HUES48 (cell line): ENCODE measurements at regions not wholly inside any gene's neighbourhood (a gene's known extent, or its start where the extent isn't known, plus 50 kb on each side); places are given as distances from the start of the nearest gene placed in this dataset.
"Not testable (repeated sequence)": the region's sequence is repeated elsewhere in the genome, so short reads cannot be mapped to it uniquely, and the experiment has no call there.

Source experiments
- H3K27ac ChIP-seq: one replicate; pipeline ENCODE4 v1.7.0; 2013; ENCODE audit warnings: low read depth, low read length, inconsistent platforms
- H3K27me3 ChIP-seq: 2 replicates; pipeline ENCODE4 v1.6.1; 2013; ENCODE audit warnings: mild to moderate bottlenecking, low read length; ENCODE audit not compliant: control insufficient read depth, insufficient read depth
- H3K36me3 ChIP-seq: 2 replicates; pipeline ENCODE4 v1.6.1; 2013; ENCODE audit warnings: low read length; ENCODE audit not compliant: control insufficient read depth, insufficient read depth
- H3K4me1 ChIP-seq: 2 replicates; pipeline ENCODE4 v1.6.1; 2013; ENCODE audit warnings: mild to moderate bottlenecking, low read length; ENCODE audit not compliant: control insufficient read depth, insufficient read depth
- H3K4me3 ChIP-seq: 2 replicates; pipeline ENCODE4 v1.5.1; 2013; ENCODE audit warnings: mild to moderate bottlenecking, low read depth, low read length
- H3K9ac ChIP-seq: 2 replicates; pipeline ENCODE4 v1.6.1; 2013; ENCODE audit warnings: mild to moderate bottlenecking, low read depth, low read length, moderate library complexity
- H3K9me3 ChIP-seq: 2 replicates; pipeline ENCODE4 v1.6.1; 2013; ENCODE audit warnings: low read length; ENCODE audit not compliant: control insufficient read depth, insufficient read depth

- no peak overlapping the region for H3K9ac ChIP-seq
- H3K9me3 ChIP-seq = no peaks in the 10 kb centered on the region
- no peaks in the 10 kb centered on the region for H3K36me3 ChIP-seq
- no peak overlapping the region for H3K4me3 ChIP-seq
- no peaks in the 10 kb centered on the region for H3K4me1 ChIP-seq
- no peak overlapping the region for H3K27ac ChIP-seq
- H3K27me3 ChIP-seq = no peaks in the 10 kb centered on the region
Measured at GRCh38 chr3:3302964-3303363, 123.5 kb upstream of the CRBN start.

GRCh38 chr3:3301476-3301875 lies 122.0 kb upstream of the CRBN start:
- Histone ChIP-seq H3K27me3 (no peaks in the 10 kb centered on the region), H3K27ac (no peak overlapping the region), H3K9ac (no peak overlapping the region), H3K4me3 (no peak overlapping the region), H3K9me3 (no peaks in the 10 kb centered on the region), H3K36me3 (no peaks in the 10 kb centered on the region), H3K4me1 (no peaks in the 10 kb centered on the region)

- Histone ChIP-seq H3K9me3 (no peaks in the 10 kb centered on the region), H3K4me3 (no peak overlapping the region), H3K27me3 (no peaks in the 10 kb centered on the region), H3K4me1 (no peaks in the 10 kb centered on the region), H3K9ac (no peak overlapping the region), H3K36me3 (no peaks in the 10 kb centered on the region), H3K27ac (no peak overlapping the region)
Measured at GRCh38 chr3:3296979-3297381, 117.5 kb upstream of the CRBN start.

GRCh38 chr3:3295586-3295985 lies 116.1 kb upstream of the CRBN start:
- Histone ChIP-seq H3K4me3 (no peak overlapping the region), H3K27me3 (no peaks in the 10 kb centered on the region), H3K36me3 (no peaks in the 10 kb centered on the region), H3K4me1 (no peaks in the 10 kb centered on the region), H3K27ac (no peak overlapping the region), H3K9ac (no peak overlapping the region), H3K9me3 (no peaks in the 10 kb centered on the region)

- H3K27ac ChIP-seq, H3K27me3 ChIP-seq, H3K9ac ChIP-seq, H3K36me3 ChIP-seq, H3K4me1 ChIP-seq, H3K9me3 ChIP-seq, H3K4me3 ChIP-seq: not testable (repeated sequence)
Measured at GRCh38 chr3:3291756-3292283, 112.3 kb upstream of the CRBN start.

- H3K36me3 ChIP-seq = no peaks in the 10 kb centered on the region
Measured at GRCh38 chr3:3288255-3288654, 108.8 kb upstream of the CRBN start.

GRCh38 chr3:3286014-3286413 lies 106.5 kb upstream of the CRBN start:
- H3K9ac ChIP-seq = no peak overlapping the region
- H3K27ac ChIP-seq = no peak overlapping the region
- no peaks in the 10 kb centered on the region for H3K27me3 ChIP-seq
- no peaks in the 10 kb centered on the region for H3K36me3 ChIP-seq
- no peak overlapping the region for H3K4me3 ChIP-seq
- no peaks in the 10 kb centered on the region for H3K9me3 ChIP-seq
- peaks cover 5% of the 10 kb centered on the region for H3K4me1 ChIP-seq

More at GRCh38 chr3:3288255-3288654, 108.8 kb upstream of the CRBN start:
- no peak overlapping the region for H3K9ac ChIP-seq
- H3K9me3 ChIP-seq = no peaks in the 10 kb centered on the region
- H3K4me1 ChIP-seq = peaks cover 5% of the 10 kb centered on the region
- no peak overlapping the region for H3K27ac ChIP-seq
- H3K27me3 ChIP-seq = no peaks in the 10 kb centered on the region
- H3K4me3 ChIP-seq = no peak overlapping the region

GRCh38 chr3:3281024-3281423 lies 101.5 kb upstream of the CRBN start:
- Histone ChIP-seq H3K36me3 (no peaks in the 10 kb centered on the region), H3K4me1 (peaks cover 12% of the 10 kb centered on the region), H3K9ac (no peak overlapping the region), H3K27ac (no peak overlapping the region), H3K4me3 (no peak overlapping the region), H3K27me3 (no peaks in the 10 kb centered on the region), H3K9me3 (no peaks in the 10 kb centered on the region)

GRCh38 chr3:3280396-3280795 lies 100.9 kb upstream of the CRBN start:
- Histone ChIP-seq H3K36me3 (no peaks in the 10 kb centered on the region), H3K9ac (no peak overlapping the region), H3K4me1 (peaks cover 12% of the 10 kb centered on the region), H3K4me3 (no peak overlapping the region), H3K27ac (no peak overlapping the region), H3K27me3 (no peaks in the 10 kb centered on the region), H3K9me3 (no peaks in the 10 kb centered on the region)

GRCh38 chr3:3278073-3278472 lies 98.6 kb upstream of the CRBN start:
- Histone ChIP-seq H3K9me3 (no peaks in the 10 kb centered on the region), H3K9ac (no peak overlapping the region), H3K4me1 (peaks cover 12% of the 10 kb centered on the region), H3K36me3 (no peaks in the 10 kb centered on the region), H3K27me3 (no peaks in the 10 kb centered on the region), H3K4me3 (no peak overlapping the region), H3K27ac (peak overlapping the region; percentile 32)

- Histone ChIP-seq H3K36me3 (no peaks in the 10 kb centered on the region), H3K9ac (no peak overlapping the region), H3K27ac (no peak overlapping the region), H3K4me3 (no peak overlapping the region), H3K27me3 (no peaks in the 10 kb centered on the region), H3K9me3 (no peaks in the 10 kb centered on the region), H3K4me1 (peaks cover 12% of the 10 kb centered on the region)
Measured at GRCh38 chr3:3276630-3277029, 97.1 kb upstream of the CRBN start.

- H3K9me3 ChIP-seq = no peaks in the 10 kb centered on the region
- no peaks in the 10 kb centered on the region for H3K4me1 ChIP-seq
- H3K9ac ChIP-seq = no peak overlapping the region
- H3K27ac ChIP-seq = no peak overlapping the region
- no peaks in the 10 kb centered on the region for H3K27me3 ChIP-seq
- H3K36me3 ChIP-seq = no peaks in the 10 kb centered on the region
- no peak overlapping the region for H3K4me3 ChIP-seq
Measured at GRCh38 chr3:3264796-3265195, 85.3 kb upstream of the CRBN start.
